GM19035 (cell line): ENCODE measurements at regions not wholly inside any gene's neighbourhood (a gene's known extent, or its start where the extent isn't known, plus 50 kb on each side); places are given as distances from the start of the nearest gene placed in this dataset.

Experiments used
- ATAC-seq: cut with Tn5 transposase; IDR thresholded peaks from one replicate; pipeline ENCODE4 v1.9.1; 2021; ENCODE audit not compliant: unreplicated experiment

GRCh38 chr5:74042959-74043358 lies 417.0 kb downstream of the ARHGEF28 start:
- ATAC-seq: no peak

DNA sequence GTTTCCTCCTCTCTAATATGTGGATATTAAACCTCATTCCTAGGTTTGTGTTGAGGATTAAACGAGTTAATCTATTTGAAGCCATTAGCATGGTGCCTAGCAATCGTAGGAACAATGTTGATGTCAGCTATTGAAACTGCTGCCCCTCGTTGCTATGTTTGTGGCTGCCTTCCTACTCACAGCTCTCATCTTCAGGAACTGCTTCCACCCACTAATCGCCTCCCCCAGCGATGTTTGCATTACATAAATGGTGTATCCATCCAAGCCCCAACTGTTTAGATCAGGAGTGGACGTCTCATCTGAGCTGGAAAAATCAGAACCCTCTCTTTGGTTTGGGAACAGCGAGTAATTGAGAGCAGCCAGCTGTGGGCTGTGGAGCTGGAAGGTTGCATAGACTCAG lies 416.6 kb downstream of the ARHGEF28 start:
- ATAC-seq: no peak

- ATAC-seq: no peak
Measured at GRCh38 chr5:74041913-74042312, 415.9 kb downstream of the ARHGEF28 start.

GRCh38 chr5:74040811-74041491 lies 415.0 kb downstream of the ARHGEF28 start:
- no peak for ATAC-seq

- no peak for ATAC-seq
Measured at GRCh38 chr5:74040065-74040551, 414.1 kb downstream of the ARHGEF28 start.

DNA sequence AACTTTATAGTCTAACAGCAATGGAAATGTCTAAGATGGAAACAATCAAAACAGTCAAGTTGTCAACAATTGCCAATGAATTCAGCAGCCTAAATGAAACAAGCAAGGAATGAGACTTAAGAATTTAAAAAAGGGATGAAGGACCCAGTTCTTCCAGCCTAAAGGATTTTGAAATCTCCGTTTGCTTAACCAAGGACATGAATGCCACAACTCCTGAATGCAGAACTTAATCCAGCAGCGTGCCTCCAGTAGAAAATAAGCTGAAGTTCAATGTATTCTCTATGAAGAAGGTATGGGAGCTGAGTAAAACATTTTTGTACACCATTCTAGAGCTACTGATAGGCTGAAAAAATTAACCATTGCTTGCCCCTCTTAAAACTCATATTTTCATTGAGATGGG lies 411.3 kb downstream of the ARHGEF28 start:
- ATAC-seq: no peak

GRCh38 chr5:74035521-74035937 lies 409.5 kb downstream of the ARHGEF28 start:
- ATAC-seq: peak; percentile 63

DNA sequence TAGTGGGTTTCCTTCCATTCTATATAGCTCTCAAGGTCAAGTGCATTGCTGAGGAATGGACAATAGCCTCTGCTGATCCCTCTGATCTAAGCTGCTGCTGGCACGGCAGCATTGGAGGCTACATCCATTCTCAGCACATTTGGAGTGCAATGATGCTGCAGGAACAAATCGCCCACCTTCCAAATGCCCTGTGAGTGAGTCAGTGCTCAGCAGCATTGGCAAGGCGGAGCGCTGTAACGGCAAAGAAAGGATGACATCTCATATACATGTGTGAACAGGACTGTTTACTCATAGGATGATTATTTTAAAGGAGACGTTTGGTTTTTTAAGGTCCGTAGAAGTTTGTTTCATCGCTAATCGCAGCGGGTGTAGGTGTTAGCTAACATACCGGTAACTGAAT lies 408.7 kb downstream of the ARHGEF28 start:
- no peak for ATAC-seq

GRCh38 chr5:74032617-74033016 lies 406.6 kb downstream of the ARHGEF28 start:
- ATAC-seq: no peak

DNA sequence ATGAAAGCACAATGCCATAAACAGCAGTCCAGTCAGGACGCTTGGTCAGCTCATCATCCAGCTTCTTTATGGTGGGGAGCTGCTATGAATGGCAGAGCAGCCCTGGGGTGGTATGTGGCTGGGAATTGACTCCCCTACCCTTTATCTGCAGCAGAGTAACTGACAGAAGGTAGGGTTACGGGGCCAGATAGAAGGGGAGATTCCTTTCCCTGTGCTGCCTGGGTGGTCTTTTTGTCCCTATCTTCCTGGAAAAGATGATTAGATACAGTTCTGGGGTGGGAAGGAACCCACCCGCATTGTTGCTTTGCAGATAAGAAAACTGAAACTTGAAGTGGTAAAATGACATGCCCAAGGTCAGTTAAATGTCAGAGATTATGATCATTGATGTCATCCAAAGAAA lies 405.5 kb downstream of the ARHGEF28 start:
- no peak for ATAC-seq

DNA sequence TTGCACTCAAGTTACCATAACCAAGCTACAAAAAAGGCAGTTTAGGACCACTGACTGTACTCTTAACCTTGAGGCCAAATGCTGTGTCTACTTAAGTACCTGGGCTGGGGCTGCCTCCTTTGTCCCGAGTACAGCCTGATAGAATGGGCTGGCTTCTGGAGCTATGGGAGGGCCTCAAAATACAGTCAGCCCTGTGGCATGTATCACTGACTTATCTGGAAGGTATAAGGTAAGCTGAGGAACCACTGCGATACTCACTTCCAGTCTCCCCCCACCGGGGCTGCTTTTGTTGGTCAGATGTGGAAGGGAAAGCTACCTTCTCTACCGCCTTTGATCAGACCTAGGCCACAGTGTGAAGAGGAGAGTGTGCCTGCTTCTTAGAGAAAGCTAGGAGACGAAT lies 404.8 kb downstream of the ARHGEF28 start:
- no peak for ATAC-seq

GRCh38 chr5:74030371-74030770 lies 404.4 kb downstream of the ARHGEF28 start:
- ATAC-seq: no peak

- no peak for ATAC-seq
Measured at GRCh38 chr5:74028976-74029375, 403.0 kb downstream of the ARHGEF28 start.

GRCh38 chr5:74028406-74028805 lies 402.4 kb downstream of the ARHGEF28 start:
- ATAC-seq: no peak

- no peak for ATAC-seq
Measured at GRCh38 chr5:74027732-74028338, 401.8 kb downstream of the ARHGEF28 start.

DNA sequence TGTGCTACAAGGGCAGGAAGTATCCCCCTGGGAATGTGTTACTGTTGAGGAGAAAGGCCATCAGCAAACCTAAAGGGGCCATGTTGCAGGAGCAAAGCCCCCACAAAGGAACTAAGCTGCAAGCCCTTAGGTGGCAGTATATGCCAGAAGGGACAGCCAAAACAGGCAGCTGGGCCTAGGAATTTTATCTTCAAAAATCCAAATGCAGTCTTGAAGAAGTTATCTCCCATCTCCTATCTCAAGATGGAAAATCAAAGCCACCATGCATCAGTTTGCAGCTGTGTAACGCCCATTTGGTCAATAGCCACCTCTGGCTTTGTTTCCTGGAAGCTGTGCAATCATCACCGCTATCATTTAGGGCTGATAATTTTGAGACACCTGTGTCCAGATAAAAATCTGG lies 400.3 kb downstream of the ARHGEF28 start:
- ATAC-seq: no peak

GRCh38 chr5:74021126-74021525 lies 395.1 kb downstream of the ARHGEF28 start:
- ATAC-seq: no peak

DNA sequence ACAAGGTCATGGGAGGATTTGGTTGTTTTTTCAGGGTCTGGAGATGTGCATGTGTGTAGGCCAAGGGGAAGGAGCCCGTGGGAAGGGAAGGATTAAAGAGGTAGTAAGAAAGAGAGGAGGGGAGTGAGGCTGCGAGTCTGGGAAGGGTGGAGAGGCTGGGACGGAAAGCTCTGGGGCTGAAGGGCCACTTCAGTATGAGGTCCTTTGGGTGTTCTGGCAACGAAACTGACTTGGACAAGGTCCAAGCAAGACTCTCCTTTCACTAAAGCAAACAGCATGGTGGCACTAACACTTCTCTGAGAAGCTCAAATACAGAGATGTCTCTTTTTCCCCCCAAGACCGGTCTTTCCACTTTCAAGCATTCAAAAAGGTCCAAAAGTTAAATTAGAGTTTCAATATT lies 394.5 kb downstream of the ARHGEF28 start:
- ATAC-seq: no peak

GRCh38 chr5:74019923-74020322 lies 393.9 kb downstream of the ARHGEF28 start:
- no peak for ATAC-seq

- no peak for ATAC-seq
Measured at GRCh38 chr5:74017786-74018211, 391.8 kb downstream of the ARHGEF28 start.

- no peak for ATAC-seq
Measured at GRCh38 chr5:74017112-74017511, 391.1 kb downstream of the ARHGEF28 start.

DNA sequence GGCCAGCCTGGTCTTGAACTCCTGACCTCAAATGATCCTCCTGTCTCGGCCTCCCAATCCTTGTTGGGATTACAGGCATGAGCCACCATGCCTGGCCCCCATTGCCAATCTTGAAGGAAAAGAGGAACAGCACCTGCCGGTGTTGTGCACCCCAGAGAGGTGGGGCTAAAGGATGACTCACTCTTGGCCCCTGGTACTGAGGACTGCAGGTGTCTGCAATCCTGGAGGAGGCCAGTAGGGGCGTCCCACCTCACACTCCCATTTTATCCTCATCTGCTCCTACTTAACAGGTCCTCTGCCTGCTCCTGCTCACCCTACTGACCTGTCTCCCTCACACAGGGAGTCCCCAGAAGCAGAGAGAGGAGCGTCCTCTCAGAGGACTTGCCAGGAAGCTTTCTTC lies 390.4 kb downstream of the ARHGEF28 start:
- ATAC-seq: no peak

- ATAC-seq: no peak
Measured at GRCh38 chr5:74015716-74016115, 389.7 kb downstream of the ARHGEF28 start.
